Panc1 (cell line): ENCODE measurements at regions not wholly inside any gene's neighbourhood (a gene's known extent, or its start where the extent isn't known, plus 50 kb on each side); places are given as distances from the start of the nearest gene placed in this dataset.

Source experiments
- ATAC-seq: fragments of 200-7000 bp; cut with Tn5 transposase; 2 replicates; pipeline ENCODE4 v1.9.1; 2020; ENCODE audit warnings: mild to moderate bottlenecking, moderate library complexity
- BruUV-seq: library from RNA; stranded (reverse); fragments of 400-500 nt; replicated peaks from 2 replicates; lab custom pipeline; 2021; lab: Mats Ljungman, UMichigan
- CTCF ChIA-PET: fragments of 300-600 bp; sonication (Branson Sonifier 250); formaldehyde crosslinking; loops from one replicate; lab custom pipeline; 2022; ENCODE audit warnings: antibody characterized with exemption; lab: Charles Lee
- POLR2A ChIA-PET: fragments of 300-600 bp; sonication (Branson Sonifier 250); formaldehyde crosslinking; loops from one replicate; lab custom pipeline; 2022; ENCODE audit warnings: antibody characterized with exemption; lab: Charles Lee
- DNase-seq: peaks from one replicate; pipeline ENCODE4 v3.0.0-alpha.2; 2010; ENCODE audit warnings: low read depth, low spot score
- H3K27ac ChIP-seq: 2 replicates; pipeline ENCODE4 v1.5.1; 2011; ENCODE audit warnings: mild to moderate bottlenecking, low read length, inconsistent platforms
- H3K27me3 ChIP-seq: fragments of 200-500 bp; sonication (Bioruptor generic); 2 replicates; pipeline ENCODE4 v1.6.0; 2014; ENCODE audit warnings: low read length, inconsistent platforms; ENCODE audit not compliant: control insufficient read depth, insufficient read depth
- H3K36me3 ChIP-seq: fragments of 200-500 bp; sonication (Bioruptor generic); 2 replicates; pipeline ENCODE4 v1.5.1; 2014; ENCODE audit warnings: inconsistent platforms, mild to moderate bottlenecking, low read length, moderate library complexity; ENCODE audit not compliant: control insufficient read depth, insufficient read depth
- H3K4me1 ChIP-seq: 2 replicates; pipeline ENCODE4 v1.5.1; 2011; ENCODE audit warnings: inconsistent platforms, mild to moderate bottlenecking, low read length, moderate library complexity; ENCODE audit not compliant: control insufficient read depth, insufficient read depth
- H3K4me3 ChIP-seq, 2 experiments: 2 replicates each; pipeline ENCODE4 v1.5.1; 2011 to 2012; ENCODE audit warnings: low read depth in 2 of 2, low read length in 2 of 2, mild to moderate bottlenecking in 2 of 2, inconsistent platforms in 1 of 2, moderate library complexity in 1 of 2
- H3K9me3 ChIP-seq: fragments of 200-500 bp; sonication (Bioruptor generic); 2 replicates; pipeline ENCODE4 v1.5.1; 2014; ENCODE audit warnings: low read depth, mild to moderate bottlenecking, inconsistent platforms, low read length, moderate library complexity; ENCODE audit not compliant: control insufficient read depth, insufficient read depth
- POLR2AphosphoS5 ChIP-seq: IDR thresholded peaks from 2 replicates; pipeline ENCODE4 v1.6.1; 2012; ENCODE audit warnings: mild to moderate bottlenecking, low read depth, low read length, moderate library complexity
- SIN3A ChIP-seq: IDR thresholded peaks from 2 replicates; pipeline ENCODE4 v1.6.1; 2012; ENCODE audit warnings: low read depth, mild to moderate bottlenecking, low read length, moderate library complexity, borderline replicate concordance; ENCODE audit not compliant: insufficient read depth
- TCF7L2 ChIP-seq: IDR thresholded peaks from 2 replicates; pipeline ENCODE4 v1.6.1; 2011; ENCODE audit warnings: mild to moderate bottlenecking, low read depth, low read length, inconsistent platforms
- in situ Hi-C: cut with HindIII; loops from 2 replicates; pipeline ENCODE4 v1.10.0; 2016; ENCODE audit warnings: low sequenced_read_pairs, low pct_unique_long_range_greater_than_20kb
- intact Hi-C: fragments of 100-400 bp; cut with micrococcal nuclease; formaldehyde crosslinking; loops from one replicate; pipeline ENCODE4 v1.10.0; 2022; ENCODE audit not compliant: unreplicated experiment
- TF ChIP-seq, protein P1 (sequence below), 2 experiments: IDR thresholded peaks; 2 replicates each; pipeline ENCODE4 v1.6.1; 2011 to 2012; ENCODE audit warnings: low read depth in 2 of 2, control low read depth in 1 of 2, low read length in 1 of 2, mild to moderate bottlenecking in 1 of 2, moderate library complexity in 1 of 2; ENCODE audit not compliant: insufficient read depth in 1 of 2
- TF ChIP-seq, protein P2 (sequence below): fragments of 450-650 bp; IDR thresholded peaks from 2 replicates; pipeline ENCODE4 v1.5.1; 2017; ENCODE audit warnings: mild to moderate bottlenecking

DNA sequence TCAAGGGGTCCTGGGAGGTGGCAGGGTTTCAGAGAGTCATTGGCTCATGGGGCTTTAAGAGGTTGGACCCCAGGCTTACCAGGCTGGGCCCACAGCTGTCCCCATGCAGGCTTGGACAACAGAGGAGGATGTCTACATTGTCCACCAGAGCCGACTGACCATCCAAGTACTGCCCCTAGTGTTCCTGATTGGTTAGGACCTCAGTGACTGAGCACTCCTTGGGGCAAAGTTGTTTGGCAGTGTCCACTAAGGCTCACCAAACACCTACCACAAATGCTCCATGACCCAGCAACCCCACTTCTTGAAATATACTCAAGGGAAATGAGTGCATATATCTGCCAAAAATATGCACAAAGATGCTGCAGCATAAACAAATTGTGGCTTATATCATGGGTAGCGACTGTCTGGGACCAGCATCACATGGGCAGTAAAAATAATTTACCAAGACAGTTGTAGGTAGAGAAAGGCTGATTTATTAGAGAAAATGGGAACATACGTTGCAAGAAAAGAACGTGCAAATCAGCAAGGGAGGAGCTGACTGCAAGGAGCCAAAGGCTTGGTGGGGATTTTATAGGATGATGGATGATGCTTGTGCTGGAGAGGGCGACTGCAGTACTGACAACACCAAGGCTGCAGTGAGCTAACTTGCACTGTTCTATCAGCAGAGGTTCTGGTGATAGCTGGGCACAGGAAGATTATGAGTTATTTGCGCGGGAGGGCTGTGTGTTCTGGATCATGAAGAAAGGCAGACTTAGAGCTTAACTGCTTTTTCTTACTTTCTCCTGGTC is 265.2 kb downstream of the GADD45G start:
- POLR2A ChIA-PET, result no interaction called here
- H3K27me3 ChIP-seq, result no peaks in the 10 kb centered on the region
- ATAC-seq, result no peak
- CTCF ChIA-PET, result no interaction called here
- intact Hi-C loops, result no loop called here
- H3K4me3 ChIP-seq, result no peak overlapping the region
- H3K4me1 ChIP-seq, result no peaks in the 10 kb centered on the region
- BruUV-seq, result no TSS peak
- H3K36me3 ChIP-seq, result no peaks in the 10 kb centered on the region
- TF ChIP-seq TCF7L2, result no peak
- no peak for TF ChIP-seq SIN3A
- TF ChIP-seq, protein P1, sequence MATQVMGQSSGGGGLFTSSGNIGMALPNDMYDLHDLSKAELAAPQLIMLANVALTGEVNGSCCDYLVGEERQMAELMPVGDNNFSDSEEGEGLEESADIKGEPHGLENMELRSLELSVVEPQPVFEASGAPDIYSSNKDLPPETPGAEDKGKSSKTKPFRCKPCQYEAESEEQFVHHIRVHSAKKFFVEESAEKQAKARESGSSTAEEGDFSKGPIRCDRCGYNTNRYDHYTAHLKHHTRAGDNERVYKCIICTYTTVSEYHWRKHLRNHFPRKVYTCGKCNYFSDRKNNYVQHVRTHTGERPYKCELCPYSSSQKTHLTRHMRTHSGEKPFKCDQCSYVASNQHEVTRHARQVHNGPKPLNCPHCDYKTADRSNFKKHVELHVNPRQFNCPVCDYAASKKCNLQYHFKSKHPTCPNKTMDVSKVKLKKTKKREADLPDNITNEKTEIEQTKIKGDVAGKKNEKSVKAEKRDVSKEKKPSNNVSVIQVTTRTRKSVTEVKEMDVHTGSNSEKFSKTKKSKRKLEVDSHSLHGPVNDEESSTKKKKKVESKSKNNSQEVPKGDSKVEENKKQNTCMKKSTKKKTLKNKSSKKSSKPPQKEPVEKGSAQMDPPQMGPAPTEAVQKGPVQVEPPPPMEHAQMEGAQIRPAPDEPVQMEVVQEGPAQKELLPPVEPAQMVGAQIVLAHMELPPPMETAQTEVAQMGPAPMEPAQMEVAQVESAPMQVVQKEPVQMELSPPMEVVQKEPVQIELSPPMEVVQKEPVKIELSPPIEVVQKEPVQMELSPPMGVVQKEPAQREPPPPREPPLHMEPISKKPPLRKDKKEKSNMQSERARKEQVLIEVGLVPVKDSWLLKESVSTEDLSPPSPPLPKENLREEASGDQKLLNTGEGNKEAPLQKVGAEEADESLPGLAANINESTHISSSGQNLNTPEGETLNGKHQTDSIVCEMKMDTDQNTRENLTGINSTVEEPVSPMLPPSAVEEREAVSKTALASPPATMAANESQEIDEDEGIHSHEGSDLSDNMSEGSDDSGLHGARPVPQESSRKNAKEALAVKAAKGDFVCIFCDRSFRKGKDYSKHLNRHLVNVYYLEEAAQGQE (IDR thresholded peaks at IDR 0.05; ENCODE audit: insufficient read depth in 1 of 2, low read depth in 2 of 2, low read length in 1 of 2), result no peak
- TF ChIP-seq, protein P2, sequence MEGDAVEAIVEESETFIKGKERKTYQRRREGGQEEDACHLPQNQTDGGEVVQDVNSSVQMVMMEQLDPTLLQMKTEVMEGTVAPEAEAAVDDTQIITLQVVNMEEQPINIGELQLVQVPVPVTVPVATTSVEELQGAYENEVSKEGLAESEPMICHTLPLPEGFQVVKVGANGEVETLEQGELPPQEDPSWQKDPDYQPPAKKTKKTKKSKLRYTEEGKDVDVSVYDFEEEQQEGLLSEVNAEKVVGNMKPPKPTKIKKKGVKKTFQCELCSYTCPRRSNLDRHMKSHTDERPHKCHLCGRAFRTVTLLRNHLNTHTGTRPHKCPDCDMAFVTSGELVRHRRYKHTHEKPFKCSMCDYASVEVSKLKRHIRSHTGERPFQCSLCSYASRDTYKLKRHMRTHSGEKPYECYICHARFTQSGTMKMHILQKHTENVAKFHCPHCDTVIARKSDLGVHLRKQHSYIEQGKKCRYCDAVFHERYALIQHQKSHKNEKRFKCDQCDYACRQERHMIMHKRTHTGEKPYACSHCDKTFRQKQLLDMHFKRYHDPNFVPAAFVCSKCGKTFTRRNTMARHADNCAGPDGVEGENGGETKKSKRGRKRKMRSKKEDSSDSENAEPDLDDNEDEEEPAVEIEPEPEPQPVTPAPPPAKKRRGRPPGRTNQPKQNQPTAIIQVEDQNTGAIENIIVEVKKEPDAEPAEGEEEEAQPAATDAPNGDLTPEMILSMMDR, result no peak
- no peaks in the 10 kb centered on the region for H3K9me3 ChIP-seq
- in situ Hi-C loops, result no loop called here
- no peak overlapping the region for H3K27ac ChIP-seq
- DNase-seq, result no peak

DNA sequence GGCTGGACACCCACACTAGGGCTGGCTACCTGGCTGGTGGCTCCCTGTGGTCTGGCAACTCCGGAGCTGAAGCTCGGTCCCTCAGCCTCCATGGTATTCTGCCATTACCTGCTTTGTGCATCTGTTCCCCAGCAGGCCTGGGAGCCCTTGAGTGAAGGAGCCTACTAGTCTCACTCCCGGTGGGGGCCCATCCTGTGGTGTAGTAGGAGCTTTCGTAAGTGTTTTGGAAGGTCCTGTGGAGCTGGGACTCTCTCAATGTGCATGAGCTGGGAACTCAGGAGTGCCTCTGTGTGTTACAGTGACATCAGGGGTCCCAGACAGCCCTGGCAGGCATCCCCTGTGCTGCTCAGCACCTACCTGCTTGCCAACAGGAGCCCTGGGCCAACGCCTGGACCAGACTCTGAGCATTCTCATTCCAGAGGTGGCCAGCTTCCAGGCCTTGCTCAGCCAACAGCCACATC is 267.1 kb downstream of the GADD45G start:
- Histone ChIP-seq H3K4me1 (no peaks in the 10 kb centered on the region), H3K27me3 (no peaks in the 10 kb centered on the region), H3K9me3 (no peaks in the 10 kb centered on the region), H3K4me3 (no peak overlapping the region), H3K27ac (no peak overlapping the region), H3K36me3 (no peaks in the 10 kb centered on the region)
- no peak for DNase-seq
- ChIA-PET CTCF (no interaction called here), POLR2A (no interaction called here)
- BruUV-seq, result no TSS peak
- in situ Hi-C loops (no loop called here), intact Hi-C loops (no loop called here)
- ATAC-seq, result no peak
- TF ChIP-seq, protein P1 (IDR thresholded peaks at IDR 0.05; ENCODE audit: insufficient read depth in 1 of 2, low read depth in 2 of 2, low read length in 1 of 2), result no peak
- TF ChIP-seq SIN3A, result no peak
- no peak for TF ChIP-seq TCF7L2
- TF ChIP-seq, protein P2, result no peak
- TF ChIP-seq POLR2AphosphoS5, result no peak
